SHP77 treated with DMSO at 0.1 percent for 48 hours (cell line): ENCODE measurements at regions not wholly inside any gene's neighbourhood (a gene's known extent, or its start where the extent isn't known, plus 50 kb on each side); places are given as distances from the start of the nearest gene placed in this dataset.

Experiments used
- DNase-seq: peaks from one replicate; lab custom pipeline; 2025; lab: John Stamatoyannopoulos, UW

- DNase-seq, result no peak
Observed at GRCh38 chr5:116361979-116362577, 212.5 kb downstream of the SEMA6A start.

GRCh38 chr5:116361171-116361967 is 213.3 kb downstream of the SEMA6A start:
- no peak for DNase-seq

DNA sequence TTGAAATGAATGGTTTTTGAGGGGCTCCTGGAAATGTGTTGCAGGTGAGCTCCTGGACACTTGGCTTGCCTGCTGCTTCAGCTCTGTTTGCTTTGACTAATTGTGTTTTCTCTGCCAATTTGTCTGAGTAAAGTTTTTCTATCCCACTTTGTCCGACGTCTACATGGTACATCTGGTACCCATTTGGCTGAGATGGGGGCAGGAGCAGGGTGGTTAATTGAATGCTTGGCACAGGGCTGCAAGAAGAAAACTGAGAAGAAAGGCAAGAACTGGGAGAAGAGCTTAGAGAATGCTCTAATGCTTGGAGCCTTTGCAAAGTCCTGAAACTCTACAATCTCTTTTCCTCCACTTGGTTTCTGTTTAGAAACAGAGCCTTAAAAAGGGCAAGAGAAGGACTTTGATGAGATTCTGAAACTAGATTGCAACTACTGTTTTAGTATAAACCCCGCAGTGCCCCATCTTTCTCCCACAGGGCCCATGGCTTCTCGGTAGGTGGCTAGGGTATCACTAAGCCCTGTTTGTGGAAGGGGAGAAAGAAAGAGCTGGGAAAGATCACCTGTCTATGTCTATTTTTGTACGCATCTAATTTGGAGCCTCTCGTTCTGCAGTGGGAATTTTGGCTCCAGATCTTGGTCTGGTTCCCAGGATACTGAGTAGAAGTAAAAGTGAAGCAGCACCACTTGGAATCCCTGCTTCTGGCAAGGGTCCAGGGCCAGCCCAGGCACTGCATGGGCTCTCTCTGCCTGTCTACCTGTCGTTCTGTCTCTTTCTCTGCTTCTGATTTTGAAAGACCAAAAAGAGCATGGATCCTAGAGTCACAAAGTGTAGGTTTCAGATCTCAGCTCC is 214.4 kb downstream of the SEMA6A start:
- DNase-seq, result no peak

DNA sequence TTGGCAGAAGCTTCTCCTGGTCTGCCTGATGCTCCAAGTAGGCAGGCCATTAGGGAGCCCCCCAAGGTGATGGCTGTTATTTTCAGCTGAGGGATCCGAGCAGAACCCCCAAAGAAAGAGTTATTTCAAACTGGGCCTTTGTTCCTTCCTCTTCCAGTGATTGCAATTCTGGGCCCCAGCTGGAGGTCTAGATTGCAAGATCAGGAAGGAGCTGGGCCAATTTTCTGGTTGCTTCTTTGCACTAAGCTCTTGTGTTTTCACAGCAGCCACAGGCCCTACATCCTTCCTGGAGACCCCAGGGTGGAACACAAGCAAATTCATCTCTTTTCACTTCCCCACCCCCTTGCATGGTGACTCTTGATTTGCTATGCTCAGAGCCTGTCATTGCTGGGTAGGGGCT is 215.0 kb downstream of the SEMA6A start:
- DNase-seq, result no peak

DNA sequence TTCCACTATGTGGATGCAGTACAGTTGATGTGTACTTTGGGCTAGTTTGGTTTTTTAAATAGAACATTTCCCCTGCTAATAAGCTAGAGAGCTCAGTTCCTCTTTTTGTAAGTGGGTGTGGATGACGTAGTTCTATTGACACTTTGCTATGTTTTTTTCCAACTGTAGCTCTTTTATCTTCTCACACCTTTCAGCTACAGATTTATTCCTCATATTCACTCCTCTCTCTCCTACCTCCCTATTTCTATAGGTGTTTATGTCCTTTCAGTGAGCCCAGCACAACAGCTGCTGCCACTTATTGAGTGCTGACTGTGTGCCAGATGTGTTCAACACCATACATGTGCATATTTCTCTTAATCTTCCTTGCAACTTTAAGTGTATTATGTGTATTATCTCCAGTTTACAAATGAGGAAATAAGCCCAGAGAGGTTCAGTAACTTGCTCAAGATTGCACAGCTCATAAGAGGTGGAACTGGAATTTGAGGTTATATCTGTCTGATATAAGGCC is 215.7 kb downstream of the SEMA6A start:
- no peak for DNase-seq

DNA sequence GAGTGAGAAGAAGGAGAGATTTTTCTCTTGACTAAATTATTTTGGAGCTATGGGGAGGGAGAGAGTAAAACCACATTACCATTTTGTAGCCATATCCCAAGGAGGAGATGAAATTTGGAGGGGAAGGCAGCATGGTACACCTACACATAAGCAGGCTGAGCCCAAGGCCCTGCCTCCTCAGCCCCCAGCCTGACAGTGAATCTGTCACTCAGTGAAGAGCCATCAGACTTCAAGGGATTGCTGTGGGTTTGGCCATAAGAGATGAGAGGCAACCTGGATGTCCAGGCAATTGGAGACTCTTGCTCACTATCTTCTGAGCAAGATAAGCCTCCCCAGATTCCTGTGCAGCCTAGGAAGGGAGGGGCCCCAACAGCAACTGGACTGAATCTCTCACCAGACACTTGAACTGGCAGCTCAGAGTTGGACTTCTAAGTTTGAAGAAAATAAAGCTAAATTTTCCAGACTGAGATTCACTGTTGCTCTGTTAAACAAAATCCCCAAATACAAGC is 216.6 kb downstream of the SEMA6A start:
- DNase-seq, result no peak

DNA sequence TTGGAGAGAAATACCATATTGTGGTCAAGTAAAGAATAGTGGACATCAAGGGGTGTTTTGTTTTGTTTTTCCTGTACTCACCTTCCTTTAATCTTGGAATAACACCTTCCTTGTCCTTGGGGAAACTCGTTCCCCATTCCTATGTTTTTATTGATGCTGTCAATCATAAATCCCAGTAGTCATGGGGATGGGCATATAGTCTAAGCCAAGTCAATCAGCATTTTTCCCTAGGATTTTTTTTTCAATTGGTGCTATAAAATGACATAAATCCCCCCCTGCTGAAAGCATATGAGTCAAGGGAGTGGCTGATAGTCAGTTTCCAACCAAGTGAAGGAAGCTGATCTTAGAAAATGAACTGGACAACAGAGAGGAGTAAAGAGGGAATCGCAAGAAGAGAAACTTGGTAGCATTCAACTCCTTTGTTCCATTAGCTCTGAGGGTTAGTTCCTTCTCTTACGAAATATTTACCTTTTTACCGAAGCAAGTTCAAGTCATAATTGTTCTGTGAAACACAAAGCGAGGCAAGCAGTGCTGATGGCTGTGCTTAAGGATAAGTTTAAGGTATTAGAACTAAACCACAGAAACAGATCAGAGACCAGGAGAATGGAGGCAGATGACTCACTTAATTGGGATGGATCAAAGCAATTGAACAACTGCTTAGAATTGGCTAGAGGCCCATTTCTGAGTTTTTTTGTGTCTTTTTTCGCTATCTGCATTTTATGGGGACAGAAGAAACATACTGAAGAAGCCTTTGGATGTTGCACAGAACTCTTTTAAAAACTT is 218.6 kb downstream of the SEMA6A start:
- no peak for DNase-seq

DNA sequence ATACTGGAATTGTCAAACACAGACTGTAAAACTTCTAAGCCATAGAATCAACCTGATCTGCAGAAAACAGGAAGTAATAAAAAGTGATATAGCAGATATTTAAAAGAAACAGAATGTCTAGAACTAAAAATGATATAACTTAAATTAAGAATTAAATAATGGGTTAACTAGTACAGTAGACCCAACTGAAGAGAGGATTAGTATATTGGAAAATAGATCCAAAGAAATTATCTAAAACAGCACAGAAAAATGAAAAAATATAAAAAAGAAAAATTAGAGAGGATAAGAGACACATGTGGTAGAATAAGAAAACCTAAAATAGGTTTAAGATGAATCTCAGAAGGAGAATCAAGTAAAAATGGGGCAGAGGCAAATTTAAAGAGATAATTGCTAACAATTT is 219.9 kb downstream of the SEMA6A start:
- no peak for DNase-seq

DNA sequence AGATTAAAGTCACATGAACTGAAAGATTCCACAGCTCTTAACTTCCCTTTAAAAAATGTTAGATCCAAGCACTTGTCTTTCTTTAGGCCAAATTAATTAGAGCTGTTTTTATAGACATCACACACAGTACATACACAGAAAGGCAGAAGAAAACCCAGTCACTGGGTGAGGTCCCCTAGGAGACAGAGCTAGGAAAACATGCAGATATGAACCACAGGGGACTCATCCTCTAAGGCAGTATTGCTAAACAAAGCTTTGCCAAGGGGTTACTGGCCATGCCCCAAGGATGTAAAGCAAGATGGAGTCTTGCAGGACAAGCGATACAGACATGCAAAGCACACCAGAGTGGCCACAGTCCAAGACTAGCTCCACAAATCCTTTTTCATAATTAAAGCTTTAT is 227.0 kb downstream of the SEMA6A start:
- no peak for DNase-seq

DNA sequence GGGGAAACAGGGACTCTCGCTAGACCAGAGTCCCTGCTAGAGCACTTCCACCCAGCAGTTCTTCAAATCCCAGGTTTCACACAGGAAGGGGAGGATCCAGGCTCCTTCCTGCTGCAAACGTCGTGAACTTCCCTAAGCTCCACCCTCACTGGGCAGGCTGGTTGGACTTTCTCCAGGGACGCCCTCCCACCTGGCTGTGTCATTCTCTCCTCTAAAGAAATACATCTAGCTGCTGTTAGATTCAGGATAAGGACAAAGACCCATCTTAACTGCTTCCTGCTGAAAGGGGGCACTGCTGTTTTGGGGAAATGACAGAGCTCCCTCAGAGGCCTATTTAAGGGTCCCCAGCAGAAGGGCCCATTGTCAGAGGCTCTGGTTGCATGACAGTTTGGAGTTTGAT is 230.7 kb downstream of the SEMA6A start:
- no peak for DNase-seq
